ENCODE measurements at regions not wholly inside any gene's neighbourhood (a gene's known extent, or its start where the extent isn't known, plus 50 kb on each side); places are given as distances from the start of the nearest gene placed in this dataset.

- TF ChIP-seq CTCF (conservative IDR thresholded peaks at IDR 0.05; ENCODE audit: low read depth, low read length) (no peak), EZH2phosphoT487 (IDR thresholded peaks at IDR 0.05; ENCODE audit: borderline replicate concordance, low read length) (no peak), EZH2 (IDR thresholded peaks at IDR 0.05; ENCODE audit: low read length, unreplicated experiment) (no peak)
Measured at GRCh38 chr16:65787921-65788320, 578.6 kb upstream of the CDH5 start.
